Heart left ventricle (tissue), 13 donors: ENCODE measurements at regions not wholly inside any gene's neighbourhood (a gene's known extent, or its start where the extent isn't known, plus 50 kb on each side); places are given as distances from the start of the nearest gene placed in this dataset.

ENCODE experiments used
- CTCF ChIP-seq, 12 donors: fragments of 200-600 bp; sonication (generic) in 4 of 12; IDR thresholded peaks; one replicate each; pipeline versions ENCODE4 v1.5.0 to v1.8.0; 2018 to 2022; ENCODE audit warnings: antibody characterized with exemption in 12 of 12, mild to moderate bottlenecking in 5 of 12
- POLR2A ChIP-seq, 2 donors: fragments of 450-650 bp; IDR thresholded peaks; one replicate each; pipeline ENCODE4 v1.6.1; 2017; ENCODE audit warnings: antibody characterized with exemption in 2 of 2, mild to moderate bottlenecking in 2 of 2, moderate library complexity in 2 of 2
- donor health status: ischemic (EF 13 %, LVEDD 7.1; RV severe dilation, severe dysfunction).
- donor health status: DM: no; HTN: yes; CAD: no.
- donor health status: DM: no; HTN: no; CAD: no.
- donor health status: ischemic (EF 25% LVEDD 6.9; RV normal size, moderate dysfunction).
- donor health status: ischemic (EF 25% LVEDD 5.7; RV mildly dilated, moderate dysfunction).
- donor health status: ischemic (EF 35%, LVEDD 5.7; RV mildly dilated, moderate dysfunction).
- donor health status: nonischemic (EF 11% LVEDD 7.7; RV severe dilation, severe dysfunction).
- donor health status: DM: yes; HTN: yes; CAD: no.
- donor health status: PGD.
- donor health status: ischemic (EF 29% LVEDD 5.4; RV normal size, mild dysfunction).
- donor health status: nonischemic (EF 23%, LVEDD 6.1; RV moderate dilation, normal function).

GRCh38 chr2:53463806-53464726, 303.5 kb upstream of the CHAC2 start:
- no peak for TF ChIP-seq CTCF (IDR thresholded peaks at IDR 0.05)
- no peak for TF ChIP-seq POLR2A (IDR thresholded peaks at IDR 0.05)
